NT2/D1 (cell line): ENCODE measurements at regions not wholly inside any gene's neighbourhood (a gene's known extent, or its start where the extent isn't known, plus 50 kb on each side); places are given as distances from the start of the nearest gene placed in this dataset.

Experiments
- SUZ12 ChIP-seq: IDR thresholded peaks from 2 replicates; pipeline ENCODE4 v1.6.1; 2011; ENCODE audit not compliant: insufficient read length, insufficient read depth; ENCODE audit errors: extremely low read depth
- ZNF274 ChIP-seq: IDR thresholded peaks from 2 replicates; pipeline ENCODE4 v1.6.1; 2011; ENCODE audit warnings: mild to moderate bottlenecking, low read depth, low read length

- TF ChIP-seq SUZ12 = no peak
- TF ChIP-seq ZNF274 = no peak
Measured at GRCh38 chr3:56998076-56998529, 62.4 kb upstream of the SPATA12 start.
